HUES64 (cell line): ENCODE measurements at regions not wholly inside any gene's neighbourhood (a gene's known extent, or its start where the extent isn't known, plus 50 kb on each side); places are given as distances from the start of the nearest gene placed in this dataset.

Experiments
- H3K27ac ChIP-seq: 2 replicates; pipeline ENCODE4 v1.7.0; 2013; ENCODE audit warnings: low read depth, low read length, inconsistent platforms
- H3K27me3 ChIP-seq: 2 replicates; pipeline ENCODE4 v1.6.1; 2013; ENCODE audit warnings: mild to moderate bottlenecking, low read length; ENCODE audit not compliant: insufficient read depth
- H3K36me3 ChIP-seq: 2 replicates; pipeline ENCODE4 v1.6.1; 2013; ENCODE audit warnings: mild to moderate bottlenecking, low read length; ENCODE audit not compliant: insufficient read depth
- H3K4me1 ChIP-seq: 2 replicates; pipeline ENCODE4 v1.6.1; 2013; ENCODE audit warnings: mild to moderate bottlenecking, low read length, moderate library complexity; ENCODE audit not compliant: insufficient read depth
- H3K4me3 ChIP-seq: 2 replicates; pipeline ENCODE4 v1.5.1; 2013; ENCODE audit warnings: mild to moderate bottlenecking, low read length, moderate library complexity
- H3K9ac ChIP-seq: 2 replicates; pipeline ENCODE4 v1.6.1; 2013; ENCODE audit warnings: mild to moderate bottlenecking, low read depth, low read length
- H3K9me3 ChIP-seq: 2 replicates; pipeline ENCODE4 v1.6.1; 2013; ENCODE audit warnings: low read depth, low read length; ENCODE audit not compliant: insufficient read depth
- WGBS: fragments of 150-250, 120-280 bp; methylation state at CpG from one replicate; pipeline ENCODE4 v1.1.7; 2013; ENCODE audit warnings: missing lambda C conversion rate; 5-methylcytosine and 5-hydroxymethylcytosine counted together

DNA sequence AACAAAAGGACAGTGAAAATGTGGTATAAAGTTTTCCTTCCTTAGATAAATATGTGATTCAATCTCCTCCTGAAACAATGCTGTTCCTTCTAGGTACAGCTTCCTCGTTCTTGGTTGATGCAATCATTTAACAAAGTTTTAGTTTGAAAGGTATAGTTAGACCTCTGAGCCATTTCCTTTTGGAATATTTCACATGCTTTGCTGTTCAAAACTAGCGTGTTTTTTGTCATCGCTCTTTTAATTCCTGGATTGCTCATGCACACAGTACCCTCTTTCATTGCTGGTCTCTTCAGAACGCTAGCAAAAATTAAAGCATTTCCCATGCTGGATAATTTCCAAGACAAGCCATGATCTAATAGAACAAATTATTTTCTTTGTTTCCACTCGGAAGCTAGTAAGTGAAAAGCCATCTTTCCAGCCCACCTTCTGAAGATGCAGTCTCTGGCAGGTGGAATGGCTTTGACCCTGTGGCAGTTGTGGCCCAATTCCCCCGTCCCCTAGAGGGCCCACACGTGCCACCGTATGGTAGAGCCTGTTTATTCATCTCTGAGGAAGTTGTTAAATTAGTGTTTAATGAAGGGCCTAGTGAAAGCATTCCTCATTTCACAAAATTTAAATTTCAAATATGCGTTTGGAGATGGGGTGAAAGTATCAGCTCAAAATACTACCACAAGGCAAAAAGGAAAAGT, 1040.6 kb upstream of the SLC10A2 start:
- H3K27ac ChIP-seq: no peak overlapping the region
- 87% methylated on average over 8 of the region's 9 CpGs for WGBS
- H3K4me1 ChIP-seq: no peaks in the 10 kb centered on the region
- peaks cover 12% of the 10 kb centered on the region for H3K9me3 ChIP-seq
- H3K36me3 ChIP-seq: no peaks in the 10 kb centered on the region
- H3K9ac ChIP-seq: no peak overlapping the region
- no peaks in the 10 kb centered on the region for H3K27me3 ChIP-seq
- H3K4me3 ChIP-seq: no peak overlapping the region

DNA sequence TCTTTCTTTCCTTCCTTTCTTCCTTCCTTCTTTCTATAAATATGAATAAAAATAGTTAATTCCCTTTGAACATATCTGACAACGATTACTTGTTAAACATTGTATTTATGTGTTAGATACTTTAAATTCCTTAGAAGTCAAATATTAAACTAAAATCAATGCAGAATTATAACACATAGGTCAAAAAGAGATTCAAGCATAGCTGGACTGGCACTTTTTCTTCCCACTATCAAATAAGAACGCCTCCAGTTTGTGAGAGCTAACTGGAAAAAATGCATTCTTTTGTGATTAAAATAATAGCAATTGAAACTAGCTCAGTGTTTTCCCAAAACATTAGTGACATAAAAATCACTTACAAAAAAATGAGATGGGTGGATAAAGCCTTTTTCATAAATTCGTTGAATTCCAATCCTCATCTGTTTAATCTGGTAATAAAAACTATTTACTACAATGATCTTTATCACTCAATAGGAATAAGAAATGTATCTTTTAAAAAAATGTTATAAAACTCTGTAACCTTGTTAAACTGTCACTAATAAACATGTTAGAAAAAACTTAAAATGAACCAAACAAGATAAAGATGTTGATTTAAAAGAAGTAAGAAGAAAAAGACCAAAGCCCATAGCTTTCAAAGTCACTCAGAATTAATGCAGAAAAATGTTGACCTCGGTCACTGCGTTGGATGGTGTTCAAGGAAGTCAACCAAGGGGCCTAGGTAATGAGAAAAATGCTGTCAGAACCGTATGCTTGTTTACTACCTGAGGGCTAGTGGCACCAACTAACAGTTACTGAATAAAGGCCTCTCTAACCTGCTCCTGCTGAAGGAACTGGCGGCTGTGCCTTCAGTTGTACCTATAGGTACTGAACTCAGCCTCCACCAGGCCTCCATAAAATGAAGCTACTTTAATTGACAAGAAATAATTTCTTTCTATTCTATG, 1039.5 kb upstream of the SLC10A2 start:
- 94% methylated on average over 4 of the region's 7 CpGs for WGBS
- Histone ChIP-seq H3K9ac (no peak overlapping the region), H3K9me3 (peaks cover 12% of the 10 kb centered on the region), H3K36me3 (no peaks in the 10 kb centered on the region), H3K27me3 (no peaks in the 10 kb centered on the region), H3K4me1 (no peaks in the 10 kb centered on the region), H3K4me3 (no peak overlapping the region), H3K27ac (no peak overlapping the region)

GRCh38 chr13:104099750-104100149, 1033.5 kb upstream of the SLC10A2 start:
- H3K9ac ChIP-seq: no peak overlapping the region
- no peak overlapping the region for H3K27ac ChIP-seq
- no peaks in the 10 kb centered on the region for H3K36me3 ChIP-seq
- no peaks in the 10 kb centered on the region for H3K27me3 ChIP-seq
- H3K9me3 ChIP-seq: no peaks in the 10 kb centered on the region
- no peaks in the 10 kb centered on the region for H3K4me1 ChIP-seq
- no peak overlapping the region for H3K4me3 ChIP-seq

GRCh38 chr13:104098421-104098820, 1032.2 kb upstream of the SLC10A2 start:
- Histone ChIP-seq H3K4me1 (no peaks in the 10 kb centered on the region), H3K9ac (no peak overlapping the region), H3K36me3 (no peaks in the 10 kb centered on the region), H3K4me3 (no peak overlapping the region), H3K27ac (no peak overlapping the region), H3K9me3 (no peaks in the 10 kb centered on the region), H3K27me3 (no peaks in the 10 kb centered on the region)
- WGBS: 96% methylated on average over 2 of the region's 4 CpGs

DNA sequence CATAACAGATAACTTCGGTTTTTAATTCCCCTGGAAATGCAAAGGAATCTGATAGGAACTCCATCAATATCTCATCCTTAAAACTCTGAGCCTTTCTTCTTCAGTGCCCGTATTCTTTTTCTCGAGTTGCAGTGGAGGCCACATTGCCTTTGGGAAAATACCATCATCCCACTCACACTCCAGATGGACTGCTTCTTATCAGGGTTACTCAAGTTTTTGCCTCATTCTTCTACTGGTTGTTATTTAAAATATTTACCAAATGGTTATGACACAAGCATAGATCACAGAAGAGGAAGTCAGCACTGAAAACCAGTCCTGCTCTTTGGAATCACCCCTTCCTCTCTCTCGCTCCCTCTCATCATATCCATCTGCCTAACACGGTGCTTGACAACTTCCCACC, 1020.5 kb upstream of the SLC10A2 start:
- Histone ChIP-seq H3K9me3 (no peaks in the 10 kb centered on the region), H3K4me1 (no peaks in the 10 kb centered on the region), H3K27ac (no peak overlapping the region), H3K36me3 (no peaks in the 10 kb centered on the region), H3K27me3 (no peaks in the 10 kb centered on the region), H3K4me3 (no peak overlapping the region), H3K9ac (no peak overlapping the region)
- 95% methylated on average over 5 of the region's 5 CpGs for WGBS

DNA sequence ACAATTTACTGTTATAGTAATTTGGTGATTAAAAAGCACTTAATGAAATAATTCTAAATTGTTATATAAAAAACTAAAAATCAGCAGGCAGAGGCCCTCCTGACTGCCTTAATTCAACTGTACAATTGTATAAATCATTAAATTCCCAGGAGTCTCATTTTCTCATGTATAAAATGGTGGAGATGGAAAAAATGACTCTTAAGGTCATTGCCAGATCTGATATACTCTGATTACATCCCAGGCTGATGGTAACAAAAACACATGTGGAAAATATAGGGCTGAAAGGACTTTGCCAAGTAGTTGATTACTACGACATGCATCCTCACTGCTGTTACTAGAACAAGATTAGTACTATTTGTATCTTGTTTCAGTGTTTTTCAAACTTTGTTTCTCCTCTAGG, 1020.0 kb upstream of the SLC10A2 start:
- no peaks in the 10 kb centered on the region for H3K9me3 ChIP-seq
- H3K27ac ChIP-seq: no peak overlapping the region
- no peaks in the 10 kb centered on the region for H3K4me1 ChIP-seq
- H3K27me3 ChIP-seq: no peaks in the 10 kb centered on the region
- no peak overlapping the region for H3K9ac ChIP-seq
- WGBS: 100% methylated on average over 1 of the region's 1 CpG
- H3K36me3 ChIP-seq: no peaks in the 10 kb centered on the region
- no peak overlapping the region for H3K4me3 ChIP-seq

- Histone ChIP-seq H3K9ac (no peak overlapping the region), H3K27me3 (no peaks in the 10 kb centered on the region), H3K4me1 (no peaks in the 10 kb centered on the region), H3K36me3 (no peaks in the 10 kb centered on the region), H3K4me3 (no peak overlapping the region), H3K9me3 (no peaks in the 10 kb centered on the region), H3K27ac (no peak overlapping the region)
- 98% methylated on average over 4 of the region's 4 CpGs for WGBS
Measured at GRCh38 chr13:104085611-104086010, 1019.4 kb upstream of the SLC10A2 start.

- no peaks in the 10 kb centered on the region for H3K36me3 ChIP-seq
- no peaks in the 10 kb centered on the region for H3K27me3 ChIP-seq
- no peaks in the 10 kb centered on the region; the same call in 1 of the 2 replicates for H3K9me3 ChIP-seq
- no peak overlapping the region for H3K4me3 ChIP-seq
- no peak overlapping the region for H3K27ac ChIP-seq
- WGBS: 87% methylated on average over 2 of the region's 2 CpGs
- H3K9ac ChIP-seq: no peak overlapping the region
- H3K4me1 ChIP-seq: no peaks in the 10 kb centered on the region
Measured at GRCh38 chr13:104074326-104074725, 1008.1 kb upstream of the SLC10A2 start.

DNA sequence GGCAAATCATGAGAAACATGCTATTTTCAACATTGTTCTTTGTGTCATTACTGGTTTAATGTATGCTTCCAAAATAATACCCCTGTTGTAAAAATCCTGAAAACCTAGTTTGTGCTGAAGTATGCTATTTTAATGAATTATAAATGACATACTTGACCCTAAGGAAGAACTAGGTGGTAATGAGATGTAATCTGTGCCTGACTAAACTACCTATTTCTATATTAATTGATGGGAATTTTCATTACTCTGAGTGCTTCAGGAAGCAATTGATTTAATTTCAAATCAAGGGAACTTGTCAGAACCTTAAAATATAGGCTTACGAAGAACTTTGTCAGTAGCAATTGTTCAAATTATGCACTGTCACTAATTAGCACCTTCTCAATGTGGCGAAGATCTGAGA, 1005.6 kb upstream of the SLC10A2 start:
- H3K27ac ChIP-seq: no peak overlapping the region
- H3K9ac ChIP-seq: no peak overlapping the region
- H3K27me3 ChIP-seq: no peaks in the 10 kb centered on the region
- H3K4me3 ChIP-seq: no peak overlapping the region
- 98% methylated on average over 2 of the region's 2 CpGs for WGBS
- no peaks in the 10 kb centered on the region for H3K4me1 ChIP-seq
- H3K36me3 ChIP-seq: no peaks in the 10 kb centered on the region
- H3K9me3 ChIP-seq: no peaks in the 10 kb centered on the region

- no peaks in the 10 kb centered on the region for H3K4me1 ChIP-seq
- H3K27me3 ChIP-seq: no peaks in the 10 kb centered on the region
- 95% methylated on average over 2 of the region's 2 CpGs for WGBS
- no peak overlapping the region for H3K9ac ChIP-seq
- H3K9me3 ChIP-seq: no peaks in the 10 kb centered on the region
- no peaks in the 10 kb centered on the region for H3K36me3 ChIP-seq
- H3K27ac ChIP-seq: no peak overlapping the region
- H3K4me3 ChIP-seq: no peak overlapping the region
Measured at GRCh38 chr13:104065328-104065727, 999.1 kb upstream of the SLC10A2 start.

DNA sequence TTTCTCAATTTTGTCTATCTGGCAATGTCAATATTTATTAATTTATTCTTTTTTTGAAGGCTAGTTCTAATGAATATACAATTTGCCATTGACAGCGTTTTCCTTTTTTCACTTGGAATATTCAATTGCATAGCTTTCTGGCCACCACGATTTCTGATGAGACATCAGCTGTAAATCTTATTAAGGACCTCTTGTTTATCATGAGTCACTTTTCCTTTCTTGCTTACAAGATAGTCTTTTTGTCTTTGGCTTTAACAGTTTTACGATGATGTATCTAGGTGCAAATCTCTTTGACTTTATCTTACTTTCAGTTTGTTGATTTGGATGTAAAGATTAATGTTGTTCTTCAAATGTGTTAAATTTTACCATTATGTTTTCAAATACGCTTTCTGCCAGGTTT, 991.6 kb upstream of the SLC10A2 start:
- Histone ChIP-seq H3K4me3 (no peak overlapping the region), H3K9me3 (no peaks in the 10 kb centered on the region), H3K36me3 (no peaks in the 10 kb centered on the region), H3K9ac (no peak overlapping the region), H3K27me3 (no peaks in the 10 kb centered on the region), H3K4me1 (no peaks in the 10 kb centered on the region), H3K27ac (no peak overlapping the region)
- 89% methylated on average over 4 of the region's 4 CpGs for WGBS
